M059J (cell line): ENCODE measurements at regions not wholly inside any gene's neighbourhood (a gene's known extent, or its start where the extent isn't known, plus 50 kb on each side); places are given as distances from the start of the nearest gene placed in this dataset.
A peak's percentile ranks its signal among the peaks of the same experiment; 100 is the strongest.
"Not testable (repeated sequence)": the region's sequence is repeated elsewhere in the genome, so short reads cannot be mapped to it uniquely, and the experiment has no call there.

ENCODE experiments used
- DNase-seq: peaks from one replicate; pipeline ENCODE4 v3.0.0-alpha.2; 2012; ENCODE audit warnings: low read depth

GRCh38 chr13:93017493-93018112 lies 209.0 kb upstream of the GPC6 start:
- DNase-seq: no peak

GRCh38 chr13:93023929-93024328 lies 202.7 kb upstream of the GPC6 start:
- no peak for DNase-seq

GRCh38 chr13:93025984-93026383 lies 200.6 kb upstream of the GPC6 start:
- DNase-seq: no peak

- DNase-seq: no peak
These were observed 197.1 kb upstream of the GPC6 start for GRCh38 chr13:93029536-93029935.

- no peak for DNase-seq
These were observed 190.2 kb upstream of the GPC6 start for GRCh38 chr13:93036380-93036779.

GRCh38 chr13:93037780-93038179 lies 188.8 kb upstream of the GPC6 start:
- no peak for DNase-seq

GRCh38 chr13:93038187-93038586 lies 188.4 kb upstream of the GPC6 start:
- DNase-seq: no peak

GRCh38 chr13:93039131-93039530 lies 187.5 kb upstream of the GPC6 start:
- peak; percentile 15 for DNase-seq

GRCh38 chr13:93041566-93041965 lies 185.0 kb upstream of the GPC6 start:
- DNase-seq: not testable (repeated sequence)

- no peak for DNase-seq
These were observed 180.8 kb upstream of the GPC6 start for GRCh38 chr13:93045836-93046235.

GRCh38 chr13:93055233-93055632 lies 171.4 kb upstream of the GPC6 start:
- DNase-seq: no peak

- DNase-seq: no peak
These were observed 168.3 kb upstream of the GPC6 start for GRCh38 chr13:93058301-93058700.

- DNase-seq: no peak
These were observed 166.5 kb upstream of the GPC6 start for GRCh38 chr13:93060144-93060543.

- peak; percentile 7 for DNase-seq
These were observed 160.4 kb upstream of the GPC6 start for GRCh38 chr13:93066187-93066586.

- peak; percentile 1 for DNase-seq
These were observed 147.3 kb upstream of the GPC6 start for GRCh38 chr13:93079294-93079693.

GRCh38 chr13:93080166-93080565 lies 146.4 kb upstream of the GPC6 start:
- no peak for DNase-seq

- DNase-seq: peak; percentile 35
These were observed 146.0 kb upstream of the GPC6 start for GRCh38 chr13:93080587-93080986.

- DNase-seq: no peak
These were observed 140.3 kb upstream of the GPC6 start for GRCh38 chr13:93086329-93086728.

GRCh38 chr13:93098972-93099371 lies 127.6 kb upstream of the GPC6 start:
- no peak for DNase-seq

- DNase-seq: no peak
These were observed 125.3 kb upstream of the GPC6 start for GRCh38 chr13:93101226-93101734.

- no peak for DNase-seq
These were observed 122.3 kb upstream of the GPC6 start for GRCh38 chr13:93104270-93104669.

- DNase-seq: no peak
These were observed 118.5 kb upstream of the GPC6 start for GRCh38 chr13:93108111-93108601.

GRCh38 chr13:93116809-93117208 lies 109.8 kb upstream of the GPC6 start:
- no peak for DNase-seq

GRCh38 chr13:93118081-93118615 lies 108.5 kb upstream of the GPC6 start:
- DNase-seq: no peak
